ENCODE measurements at regions not wholly inside any gene's neighbourhood (a gene's known extent, or its start where the extent isn't known, plus 50 kb on each side); places are given as distances from the start of the nearest gene placed in this dataset.

DNA sequence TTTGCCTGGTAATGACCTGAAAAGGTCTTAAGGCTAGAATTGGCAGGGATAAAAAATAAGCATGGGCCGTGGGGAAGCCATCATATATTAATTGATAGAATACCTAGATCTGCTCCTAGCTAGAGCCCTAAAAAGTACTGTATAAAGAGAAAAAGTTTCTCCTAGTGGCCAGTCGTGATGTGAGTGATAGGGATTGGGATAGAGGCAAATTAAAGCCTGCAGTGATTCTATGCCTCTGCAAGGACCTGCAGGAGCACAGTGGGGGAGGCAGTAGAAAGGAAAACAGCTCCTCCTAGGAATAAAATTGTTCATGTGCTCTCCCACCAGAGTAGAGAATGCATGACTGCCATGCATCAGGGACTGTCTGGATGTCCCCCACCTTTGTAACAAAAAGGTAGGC is 56.2 kb upstream of the FTMT start:
- Histone ChIP-seq H3K36me3 (replicated peaks in 1 of 2; ENCODE audit: control extremely low read depth in 1 of 2, control insufficient read depth in 1 of 2, extremely low read depth in 1 of 2, insufficient read depth in 2 of 2, low read length in 1 of 2) (no peaks in the 10 kb centered on the region), H4K20me1 (ENCODE audit: control insufficient read depth, insufficient read depth, low read length, poor library complexity, severe bottlenecking) (no peaks in the 10 kb centered on the region), H2AFZ (ENCODE audit: insufficient read depth, low read depth, low read length, poor library complexity, severe bottlenecking) (no peak overlapping the region), H3K4me1 (ENCODE audit: control insufficient read depth in 2 of 2, insufficient read depth in 2 of 2, low read length in 2 of 2) (no peaks in the 10 kb centered on the region), H3K79me2 (ENCODE audit: control insufficient read depth, insufficient read depth, low read length) (no peaks in the 10 kb centered on the region), H3K27me3 (replicated peaks in 1 of 4; ENCODE audit: control extremely low read depth in 1 of 4, control insufficient read depth in 3 of 4, insufficient read depth in 4 of 4, low read length in 3 of 4) (no peaks in the 10 kb centered on the region), H3K4me3 (ENCODE audit: control extremely low read depth in 1 of 5, extremely low read depth in 1 of 5, insufficient read depth in 1 of 5, low read depth in 2 of 5, low read length in 4 of 5) (no peak overlapping the region), H3K27ac (ENCODE audit: low read length in 2 of 2) (no peak overlapping the region), H3K9ac (ENCODE audit: low read length) (no peak overlapping the region), H3K4me2 (replicated peaks; ENCODE audit: low read depth, low read length, poor library complexity, severe bottlenecking) (no peak overlapping the region), H3K9me3 (ENCODE audit: control extremely low read depth in 1 of 3, control insufficient read depth in 2 of 3, insufficient read depth in 1 of 3, low read length in 2 of 3) (no peaks in the 10 kb centered on the region)
- WGBS (ENCODE audit: insufficient coverage), result 70% methylated on average over 1 of the region's 2 CpGs
- Mint-ChIP-seq H3K27ac (no peak overlapping the region), H3K27me3 (no peaks in the 10 kb centered on the region), H3K9me3 (ENCODE audit: insufficient read depth) (peaks cover 3% of the 10 kb centered on the region), H3K4me3 (no peak overlapping the region), H3K4me1 (no peaks in the 10 kb centered on the region)
- ATAC-seq (ENCODE audit: low read depth) (no peak), DNase-seq (no peak)
- ChIA-PET POLR2A (no interaction called here), CTCF (no interaction called here)
- intact Hi-C loops (cut with micrococcal nuclease), result no loop called here
- no peak for TF ChIP-seq EZH2 (IDR thresholded peaks at IDR 0.05; ENCODE audit: borderline replicate concordance, insufficient read depth, low read depth, low read length, poor library complexity, severe bottlenecking)
- TF ChIP-seq, protein P1, sequence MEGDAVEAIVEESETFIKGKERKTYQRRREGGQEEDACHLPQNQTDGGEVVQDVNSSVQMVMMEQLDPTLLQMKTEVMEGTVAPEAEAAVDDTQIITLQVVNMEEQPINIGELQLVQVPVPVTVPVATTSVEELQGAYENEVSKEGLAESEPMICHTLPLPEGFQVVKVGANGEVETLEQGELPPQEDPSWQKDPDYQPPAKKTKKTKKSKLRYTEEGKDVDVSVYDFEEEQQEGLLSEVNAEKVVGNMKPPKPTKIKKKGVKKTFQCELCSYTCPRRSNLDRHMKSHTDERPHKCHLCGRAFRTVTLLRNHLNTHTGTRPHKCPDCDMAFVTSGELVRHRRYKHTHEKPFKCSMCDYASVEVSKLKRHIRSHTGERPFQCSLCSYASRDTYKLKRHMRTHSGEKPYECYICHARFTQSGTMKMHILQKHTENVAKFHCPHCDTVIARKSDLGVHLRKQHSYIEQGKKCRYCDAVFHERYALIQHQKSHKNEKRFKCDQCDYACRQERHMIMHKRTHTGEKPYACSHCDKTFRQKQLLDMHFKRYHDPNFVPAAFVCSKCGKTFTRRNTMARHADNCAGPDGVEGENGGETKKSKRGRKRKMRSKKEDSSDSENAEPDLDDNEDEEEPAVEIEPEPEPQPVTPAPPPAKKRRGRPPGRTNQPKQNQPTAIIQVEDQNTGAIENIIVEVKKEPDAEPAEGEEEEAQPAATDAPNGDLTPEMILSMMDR (IDR thresholded peaks at IDR 0.05), result no peak

DNA sequence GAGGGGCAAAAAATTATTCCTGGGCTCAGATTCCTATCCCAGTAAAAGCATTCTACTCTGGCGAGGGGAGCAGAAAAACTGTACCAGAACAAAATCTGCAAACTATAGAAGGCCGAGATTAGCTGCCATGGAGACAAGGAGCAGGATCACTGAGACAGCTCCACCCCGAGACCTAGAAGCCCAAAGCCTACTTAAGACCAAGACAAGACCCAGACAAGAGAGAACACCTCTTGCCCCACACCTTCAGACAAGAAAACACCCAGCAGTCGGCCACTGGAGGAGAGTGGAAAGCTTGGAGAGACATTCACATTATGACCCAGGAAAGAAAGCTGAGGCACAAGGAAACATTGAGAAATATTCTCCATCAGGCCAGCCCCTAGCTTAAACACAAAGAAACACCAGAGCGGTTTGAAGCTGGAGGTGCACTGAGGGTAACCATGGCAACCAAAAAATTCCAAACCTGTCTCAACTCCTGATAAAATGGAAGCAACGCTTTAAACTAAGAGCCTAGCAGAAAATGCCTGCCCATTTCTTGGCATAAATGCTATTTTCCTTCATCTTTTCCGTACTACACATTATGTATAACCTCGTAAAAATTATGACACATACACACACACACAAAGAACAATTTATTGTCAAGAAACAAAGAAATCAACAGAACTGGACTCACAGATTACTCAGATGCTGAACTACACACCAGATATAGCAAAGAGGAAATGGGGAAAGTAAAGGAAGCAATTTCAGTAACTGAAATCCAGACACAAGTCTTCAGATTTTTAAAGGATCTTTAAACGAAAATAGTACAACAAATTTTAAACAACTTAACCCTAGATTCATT is 53.8 kb upstream of the FTMT start:
- H3K9me3 ChIP-seq (ENCODE audit: control extremely low read depth in 1 of 3, control insufficient read depth in 2 of 3, insufficient read depth in 1 of 3, low read length in 2 of 3), result no peaks in the 10 kb centered on the region
- no peaks in the 10 kb centered on the region for H3K79me2 ChIP-seq (ENCODE audit: control insufficient read depth, insufficient read depth, low read length)
- H3K27ac Mint-ChIP-seq, result no peak overlapping the region
- H3K4me3 Mint-ChIP-seq, result no peak overlapping the region
- H3K27me3 Mint-ChIP-seq, result no peaks in the 10 kb centered on the region
- no peak overlapping the region for H2AFZ ChIP-seq (ENCODE audit: insufficient read depth, low read depth, low read length, poor library complexity, severe bottlenecking)
- intact Hi-C loops (cut with micrococcal nuclease), result no loop called here
- H3K4me1 ChIP-seq (ENCODE audit: control insufficient read depth in 2 of 2, insufficient read depth in 2 of 2, low read length in 2 of 2), result no peaks in the 10 kb centered on the region
- H3K27me3 ChIP-seq (replicated peaks in 1 of 4; ENCODE audit: control extremely low read depth in 1 of 4, control insufficient read depth in 3 of 4, insufficient read depth in 4 of 4, low read length in 3 of 4), result no peaks in the 10 kb centered on the region
- DNase-seq (no peak), ATAC-seq (ENCODE audit: low read depth) (no peak)
- no peaks in the 10 kb centered on the region for H4K20me1 ChIP-seq (ENCODE audit: control insufficient read depth, insufficient read depth, low read length, poor library complexity, severe bottlenecking)
- no peak overlapping the region for H3K4me3 ChIP-seq (ENCODE audit: control extremely low read depth in 1 of 5, extremely low read depth in 1 of 5, insufficient read depth in 1 of 5, low read depth in 2 of 5, low read length in 4 of 5)
- no peak for TF ChIP-seq EZH2 (IDR thresholded peaks at IDR 0.05; ENCODE audit: borderline replicate concordance, insufficient read depth, low read depth, low read length, poor library complexity, severe bottlenecking)
- TF ChIP-seq, protein P1 (IDR thresholded peaks at IDR 0.05), result no peak
- H3K9ac ChIP-seq (ENCODE audit: low read length), result no peak overlapping the region
- H3K9me3 Mint-ChIP-seq (ENCODE audit: insufficient read depth), result peaks cover 3% of the 10 kb centered on the region
- no peak overlapping the region for H3K27ac ChIP-seq (ENCODE audit: low read length in 2 of 2)
- H3K36me3 ChIP-seq (replicated peaks in 1 of 2; ENCODE audit: control extremely low read depth in 1 of 2, control insufficient read depth in 1 of 2, extremely low read depth in 1 of 2, insufficient read depth in 2 of 2, low read length in 1 of 2), result no peaks in the 10 kb centered on the region
- no peak overlapping the region for H3K4me2 ChIP-seq (replicated peaks; ENCODE audit: low read depth, low read length, poor library complexity, severe bottlenecking)
- H3K4me1 Mint-ChIP-seq, result no peaks in the 10 kb centered on the region
- ChIA-PET POLR2A (no interaction called here), CTCF (no interaction called here)
- WGBS (ENCODE audit: insufficient coverage), result 92% methylated on average over 2 of the region's 9 CpGs

All from B cell (primary cell).